ENCODE measurements at regions not wholly inside any gene's neighbourhood (a gene's known extent, or its start where the extent isn't known, plus 50 kb on each side); places are given as distances from the start of the nearest gene placed in this dataset.

DNA sequence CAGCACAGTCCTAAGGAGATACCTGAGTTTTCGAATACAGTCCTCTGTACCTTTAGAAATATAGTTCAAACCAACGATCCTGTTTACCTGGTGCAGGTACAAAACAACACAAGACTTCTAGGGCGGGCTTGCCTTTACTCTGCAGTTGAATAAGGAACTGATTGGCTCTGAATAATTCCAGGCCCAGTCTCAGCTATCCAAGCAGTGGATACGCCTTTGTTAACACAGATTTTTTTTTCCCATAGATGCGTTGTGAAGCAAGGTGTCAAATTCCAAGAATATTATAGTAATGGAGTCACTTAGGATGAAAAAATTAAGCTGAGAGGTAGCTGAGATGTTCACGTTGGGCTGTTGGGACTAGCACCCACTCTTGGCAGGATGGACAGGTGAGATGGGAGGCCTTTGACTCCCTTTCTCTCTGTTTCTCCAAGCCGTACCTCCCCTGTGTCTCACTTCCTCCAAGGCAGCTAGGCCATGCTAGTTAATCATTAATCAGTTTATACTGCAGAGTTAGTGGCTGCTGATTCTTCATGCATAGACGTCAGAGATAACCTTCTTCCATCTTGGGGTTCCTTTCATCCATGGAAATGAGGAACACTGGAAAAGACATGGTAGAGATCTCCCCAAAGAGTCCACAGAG is 380.8 kb upstream of the ACVR2A start:
- DNase-seq (ENCODE audit: low spot score) (no peak), ATAC-seq (ENCODE audit: low read depth) (no peak)
- Histone ChIP-seq H3K4me1 (ENCODE audit: insufficient read depth, poor library complexity, severe bottlenecking) (no peaks in the 10 kb centered on the region), H3K4me3 (ENCODE audit: severe bottlenecking) (no peak overlapping the region), H3K9me3 (ENCODE audit: severe bottlenecking) (no peaks in the 10 kb centered on the region), H3K27ac (ENCODE audit: poor library complexity, severe bottlenecking) (no peak overlapping the region), H3K27me3 (ENCODE audit: insufficient read depth, poor library complexity, severe bottlenecking) (no peaks in the 10 kb centered on the region), H3K36me3 (ENCODE audit: low read depth) (no peaks in the 10 kb centered on the region)
- TF ChIP-seq, protein P1, sequence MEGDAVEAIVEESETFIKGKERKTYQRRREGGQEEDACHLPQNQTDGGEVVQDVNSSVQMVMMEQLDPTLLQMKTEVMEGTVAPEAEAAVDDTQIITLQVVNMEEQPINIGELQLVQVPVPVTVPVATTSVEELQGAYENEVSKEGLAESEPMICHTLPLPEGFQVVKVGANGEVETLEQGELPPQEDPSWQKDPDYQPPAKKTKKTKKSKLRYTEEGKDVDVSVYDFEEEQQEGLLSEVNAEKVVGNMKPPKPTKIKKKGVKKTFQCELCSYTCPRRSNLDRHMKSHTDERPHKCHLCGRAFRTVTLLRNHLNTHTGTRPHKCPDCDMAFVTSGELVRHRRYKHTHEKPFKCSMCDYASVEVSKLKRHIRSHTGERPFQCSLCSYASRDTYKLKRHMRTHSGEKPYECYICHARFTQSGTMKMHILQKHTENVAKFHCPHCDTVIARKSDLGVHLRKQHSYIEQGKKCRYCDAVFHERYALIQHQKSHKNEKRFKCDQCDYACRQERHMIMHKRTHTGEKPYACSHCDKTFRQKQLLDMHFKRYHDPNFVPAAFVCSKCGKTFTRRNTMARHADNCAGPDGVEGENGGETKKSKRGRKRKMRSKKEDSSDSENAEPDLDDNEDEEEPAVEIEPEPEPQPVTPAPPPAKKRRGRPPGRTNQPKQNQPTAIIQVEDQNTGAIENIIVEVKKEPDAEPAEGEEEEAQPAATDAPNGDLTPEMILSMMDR (IDR thresholded peaks at IDR 0.05; ENCODE audit: poor library complexity, severe bottlenecking): no peak

DNA sequence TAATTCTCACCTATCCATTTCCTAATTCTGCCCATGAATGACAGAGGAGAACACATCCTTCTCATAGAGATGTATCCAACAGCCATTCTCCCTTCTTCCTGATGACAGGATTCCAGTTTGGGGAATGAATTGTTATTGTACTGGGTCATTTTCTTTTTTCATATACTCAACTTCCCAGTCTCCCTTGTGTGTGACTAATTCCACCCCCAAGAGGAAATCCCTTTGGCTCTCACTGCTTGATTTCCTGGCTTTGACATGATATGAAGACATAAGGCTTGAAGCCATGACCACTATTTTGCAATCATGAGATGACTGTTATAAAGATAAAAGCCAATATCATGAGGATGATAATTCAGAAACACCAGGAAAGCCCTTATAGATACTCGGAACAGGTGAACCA is 384.7 kb upstream of the ACVR2A start:
- Histone ChIP-seq H3K27me3 (ENCODE audit: insufficient read depth, poor library complexity, severe bottlenecking) (no peaks in the 10 kb centered on the region), H3K4me1 (ENCODE audit: insufficient read depth, poor library complexity, severe bottlenecking) (no peaks in the 10 kb centered on the region), H3K9me3 (ENCODE audit: severe bottlenecking) (no peaks in the 10 kb centered on the region), H3K4me3 (ENCODE audit: severe bottlenecking) (no peak overlapping the region), H3K27ac (ENCODE audit: poor library complexity, severe bottlenecking) (no peak overlapping the region), H3K36me3 (ENCODE audit: low read depth) (no peaks in the 10 kb centered on the region)
- TF ChIP-seq, protein P1 (IDR thresholded peaks at IDR 0.05; ENCODE audit: poor library complexity, severe bottlenecking): no peak
- no peak for DNase-seq (ENCODE audit: low spot score)
- ATAC-seq (ENCODE audit: low read depth): no peak

DNA sequence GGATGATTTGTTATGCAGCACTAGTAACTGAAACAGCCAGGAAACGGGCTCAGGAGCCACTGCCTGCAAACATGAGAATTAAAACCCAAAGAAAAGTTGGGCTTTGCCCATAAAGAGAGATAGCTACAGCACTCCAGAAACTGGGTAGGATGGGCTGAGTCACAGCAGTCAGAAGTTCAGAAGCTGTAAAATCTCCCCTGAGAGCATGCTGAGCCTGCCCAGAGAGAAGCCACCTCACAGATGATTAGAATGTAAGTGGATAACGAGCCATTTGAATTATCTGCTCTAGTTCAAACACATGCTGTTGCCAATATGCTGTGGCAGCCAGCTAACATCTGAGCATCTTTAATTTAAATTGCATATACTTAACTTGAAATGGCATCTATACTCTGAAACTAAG is 388.1 kb upstream of the ACVR2A start:
- no peaks in the 10 kb centered on the region for H3K9me3 ChIP-seq (ENCODE audit: severe bottlenecking)
- TF ChIP-seq, protein P1 (IDR thresholded peaks at IDR 0.05; ENCODE audit: poor library complexity, severe bottlenecking): no peak
- H3K27me3 ChIP-seq (ENCODE audit: insufficient read depth, poor library complexity, severe bottlenecking): no peaks in the 10 kb centered on the region
- no peaks in the 10 kb centered on the region for H3K36me3 ChIP-seq (ENCODE audit: low read depth)
- ATAC-seq (ENCODE audit: low read depth): no peak
- H3K4me1 ChIP-seq (ENCODE audit: insufficient read depth, poor library complexity, severe bottlenecking): no peaks in the 10 kb centered on the region
- no peak for DNase-seq (ENCODE audit: low spot score)
- no peak overlapping the region for H3K4me3 ChIP-seq (ENCODE audit: severe bottlenecking)
- H3K27ac ChIP-seq (ENCODE audit: poor library complexity, severe bottlenecking): no peak overlapping the region

DNA sequence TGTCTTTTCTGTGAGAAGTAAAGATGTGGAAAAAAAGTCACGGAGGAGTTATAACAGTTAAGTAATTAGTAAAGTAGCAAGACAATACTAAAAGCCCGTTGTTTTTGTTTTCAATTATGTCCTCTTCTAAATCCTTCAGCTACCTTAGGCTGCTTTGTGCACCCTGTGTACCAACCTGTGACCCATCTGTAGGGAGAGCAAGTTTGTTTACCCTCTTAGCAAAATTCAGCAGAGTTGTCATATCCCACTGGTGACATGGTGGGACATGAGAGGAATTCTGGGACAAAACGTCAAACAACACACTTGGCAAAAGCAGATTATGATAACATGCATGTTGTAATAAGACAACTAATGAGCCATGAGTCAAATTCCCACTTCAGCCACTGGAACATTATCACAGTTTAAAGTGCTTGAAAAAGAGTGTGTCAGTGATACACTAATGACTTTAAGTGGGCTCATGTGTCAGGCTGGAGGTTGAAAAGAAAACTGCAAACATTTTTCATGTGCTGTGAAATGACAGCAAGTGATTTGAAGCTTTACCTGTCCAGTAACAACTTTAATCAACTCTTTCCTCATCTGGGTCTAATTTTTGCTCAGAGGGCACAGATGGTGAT is 392.8 kb upstream of the ACVR2A start:
- H3K4me1 ChIP-seq (ENCODE audit: insufficient read depth, poor library complexity, severe bottlenecking): no peaks in the 10 kb centered on the region
- no peaks in the 10 kb centered on the region for H3K9me3 ChIP-seq (ENCODE audit: severe bottlenecking)
- TF ChIP-seq, protein P1 (IDR thresholded peaks at IDR 0.05; ENCODE audit: poor library complexity, severe bottlenecking): no peak
- H3K27me3 ChIP-seq (ENCODE audit: insufficient read depth, poor library complexity, severe bottlenecking): no peaks in the 10 kb centered on the region
- no peak overlapping the region for H3K27ac ChIP-seq (ENCODE audit: poor library complexity, severe bottlenecking)
- no peak overlapping the region for H3K4me3 ChIP-seq (ENCODE audit: severe bottlenecking)
- H3K36me3 ChIP-seq (ENCODE audit: low read depth): no peaks in the 10 kb centered on the region
- ATAC-seq (ENCODE audit: low read depth) (no peak), DNase-seq (ENCODE audit: low spot score) (no peak)

Measured in RWPE2 (cell line).